DMS153 treated with DMSO at 0.1 percent for 48 hours (cell line): ENCODE measurements at regions not wholly inside any gene's neighbourhood (a gene's known extent, or its start where the extent isn't known, plus 50 kb on each side); places are given as distances from the start of the nearest gene placed in this dataset.
A peak's percentile ranks its signal among the peaks of the same experiment; 100 is the strongest.
"Not testable (repeated sequence)": the region's sequence is repeated elsewhere in the genome, so short reads cannot be mapped to it uniquely, and the experiment has no call there.

Experiments used
- DNase-seq: peaks from one replicate; lab custom pipeline; 2025; ENCODE audit not compliant: unreplicated experiment; lab: John Stamatoyannopoulos, UW

- DNase-seq = no peak
Observed at GRCh38 chr12:47312808-47313426, 233.2 kb upstream of the AMIGO2 start.

GRCh38 chr12:47312147-47312546 lies 232.4 kb upstream of the AMIGO2 start:
- no peak for DNase-seq

- no peak for DNase-seq
Observed at GRCh38 chr12:47311568-47311967, 231.8 kb upstream of the AMIGO2 start.

- no peak for DNase-seq
Observed at GRCh38 chr12:47311010-47311409, 231.3 kb upstream of the AMIGO2 start.

GRCh38 chr12:47308672-47309071 lies 228.9 kb upstream of the AMIGO2 start:
- DNase-seq = no peak

GRCh38 chr12:47307680-47308399 lies 228.1 kb upstream of the AMIGO2 start:
- DNase-seq = peak; percentile 70

- not testable (repeated sequence) for DNase-seq
Observed at GRCh38 chr12:47306773-47307679, 227.3 kb upstream of the AMIGO2 start.

- DNase-seq = no peak
Observed at GRCh38 chr12:47306130-47306529, 226.4 kb upstream of the AMIGO2 start.

- DNase-seq = no peak
Observed at GRCh38 chr12:47305464-47305863, 225.7 kb upstream of the AMIGO2 start.

- no peak for DNase-seq
Observed at GRCh38 chr12:47303995-47304560, 224.3 kb upstream of the AMIGO2 start.

GRCh38 chr12:47303207-47303606 lies 223.4 kb upstream of the AMIGO2 start:
- DNase-seq = no peak

- DNase-seq = no peak
Observed at GRCh38 chr12:47302111-47302671, 222.4 kb upstream of the AMIGO2 start.

GRCh38 chr12:47299586-47299985 lies 219.8 kb upstream of the AMIGO2 start:
- no peak for DNase-seq

GRCh38 chr12:47297993-47298392 lies 218.2 kb upstream of the AMIGO2 start:
- no peak for DNase-seq

GRCh38 chr12:47296828-47297227 lies 217.1 kb upstream of the AMIGO2 start:
- peak; percentile 89 for DNase-seq

- no peak for DNase-seq
Observed at GRCh38 chr12:47293406-47293805, 213.6 kb upstream of the AMIGO2 start.

GRCh38 chr12:47286676-47287075 lies 206.9 kb upstream of the AMIGO2 start:
- no peak for DNase-seq
